ENCODE measurements at regions not wholly inside any gene's neighbourhood (a gene's known extent, or its start where the extent isn't known, plus 50 kb on each side); places are given as distances from the start of the nearest gene placed in this dataset.
"Not testable (repeated sequence)": the region's sequence is repeated elsewhere in the genome, so short reads cannot be mapped to it uniquely, and the experiment has no call there.

DNA sequence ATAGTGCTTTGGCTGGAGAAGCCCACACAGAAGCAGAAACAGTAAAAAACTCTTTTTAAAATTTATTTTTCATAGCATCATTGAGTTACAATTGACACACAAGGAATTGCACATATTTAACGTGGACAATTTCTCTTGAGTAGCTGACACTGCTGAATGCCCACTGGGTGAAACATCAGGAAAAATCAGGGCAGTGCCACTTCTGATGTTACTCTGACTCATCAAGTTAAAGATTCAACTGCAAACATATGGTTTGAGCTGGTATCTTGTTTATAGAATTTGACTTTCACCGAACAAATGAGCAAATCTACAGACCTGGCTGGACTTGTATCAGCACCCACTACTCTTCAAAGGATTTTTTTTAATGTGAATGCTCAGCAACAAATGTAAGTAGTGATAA is 66.3 kb upstream of the CTSV start:
- not testable (repeated sequence) for TF ChIP-seq EZH2 (IDR thresholded peaks at IDR 0.05; ENCODE audit: insufficient read depth, poor library complexity, severe bottlenecking); EZH2phosphoT487 (IDR thresholded peaks at IDR 0.05; ENCODE audit: insufficient read depth, low read depth)
